IMR-90 (cell line): ENCODE measurements at regions not wholly inside any gene's neighbourhood (a gene's known extent, or its start where the extent isn't known, plus 50 kb on each side); places are given as distances from the start of the nearest gene placed in this dataset.

Experiments
- ATAC-seq: fragments of 200-7000 bp; cut with Tn5 transposase; 2 replicates; pipeline ENCODE4 v1.9.1; 2020; ENCODE audit warnings: low read depth, mild to moderate bottlenecking, moderate library complexity
- BruUV-seq: library from RNA; stranded (reverse); fragments of 400-500 nt; replicated peaks from 2 replicates; lab custom pipeline; 2021; lab: Mats Ljungman, UMichigan
- CTCF ChIA-PET: fragments of 300-600 bp; formaldehyde crosslinking; extraction: SDS; loops from one replicate; lab custom pipeline; 2021; ENCODE audit warnings: antibody characterized with exemption; lab: Yijun Ruan, JAX
- POLR2A ChIA-PET: fragments of 300-600 bp; sonication (Branson Sonifier 250); formaldehyde crosslinking; loops from one replicate; lab custom pipeline; 2022; ENCODE audit warnings: antibody characterized with exemption; ENCODE audit not compliant: unreplicated experiment; lab: Charles Lee
- DNase-seq: peaks from one replicate; pipeline ENCODE4 v3.0.0; 2013
- H2AFZ ChIP-seq: replicated peaks from 2 replicates; pipeline ENCODE3; 2013; ENCODE audit warnings: low read length, mild to moderate bottlenecking; ENCODE audit not compliant: poor library complexity
- H2AK5ac ChIP-seq: 2 replicates; pipeline ENCODE4 v1.6.1; 2013; ENCODE audit warnings: low read depth, low read length, inconsistent platforms
- H2AK9ac ChIP-seq: replicated peaks from 2 replicates; pipeline ENCODE3; 2013; ENCODE audit warnings: mild to moderate bottlenecking, low read depth, low read length, moderate library complexity; ENCODE audit not compliant: poor library complexity
- H2BK120ac ChIP-seq: 2 replicates; pipeline ENCODE4 v1.6.1; 2013; ENCODE audit warnings: low read depth, low read length, inconsistent platforms
- H2BK15ac ChIP-seq: 3 replicates; pipeline ENCODE4 v1.6.1; 2013; ENCODE audit warnings: low read depth, low read length, inconsistent platforms
- H2BK20ac ChIP-seq: 2 replicates; pipeline ENCODE4 v1.6.1; 2013; ENCODE audit warnings: low read depth, mild to moderate bottlenecking, inconsistent platforms, low read length, moderate library complexity
- H2BK5ac ChIP-seq: 2 replicates; pipeline ENCODE4 v1.6.1; 2013; ENCODE audit warnings: mild to moderate bottlenecking, low read depth, low read length, inconsistent platforms; ENCODE audit not compliant: poor library complexity, severe bottlenecking
- H3K14ac ChIP-seq: replicated peaks from 2 replicates; pipeline ENCODE4 v1.6.1; 2013; ENCODE audit warnings: low read depth, low read length, inconsistent platforms
- H3K18ac ChIP-seq: 2 replicates; pipeline ENCODE4 v1.6.1; 2013; ENCODE audit warnings: low read depth, low read length, control low read depth
- H3K23ac ChIP-seq: 2 replicates; pipeline ENCODE4 v1.6.1; 2013; ENCODE audit warnings: low read depth, low read length, inconsistent platforms
- H3K27ac ChIP-seq: 2 replicates; pipeline ENCODE4 v1.5.1; 2013; ENCODE audit warnings: mild to moderate bottlenecking, control low read depth, low read length; ENCODE audit not compliant: insufficient read depth
- H3K27me3 ChIP-seq: 2 replicates; pipeline ENCODE4 v1.6.1; 2013; ENCODE audit warnings: low read length; ENCODE audit not compliant: control insufficient read depth, insufficient read depth
- H3K36me3 ChIP-seq: 2 replicates; pipeline ENCODE4 v1.6.1; 2013; ENCODE audit warnings: low read length, mixed read lengths; ENCODE audit not compliant: control insufficient read depth, insufficient read depth
- H3K4ac ChIP-seq: 2 replicates; pipeline ENCODE4 v1.6.1; 2013; ENCODE audit warnings: low read depth, low read length, inconsistent platforms
- H3K4me1 ChIP-seq: 2 replicates; pipeline ENCODE4 v1.6.1; 2013; ENCODE audit warnings: low read length, mixed read lengths; ENCODE audit not compliant: control insufficient read depth, insufficient read depth
- H3K4me2 ChIP-seq: 2 replicates; pipeline ENCODE4 v1.6.1; 2013; ENCODE audit warnings: low read depth, mild to moderate bottlenecking, control low read depth, low read length, moderate library complexity
- H3K4me3 ChIP-seq: 2 replicates; pipeline ENCODE4 v1.5.1; 2013; ENCODE audit warnings: low read depth, mild to moderate bottlenecking, control low read depth, low read length, moderate library complexity; ENCODE audit not compliant: insufficient read depth
- H3K56ac ChIP-seq: 2 replicates; pipeline ENCODE4 v1.6.1; 2013; ENCODE audit warnings: low read length, inconsistent platforms; ENCODE audit not compliant: insufficient read depth; ENCODE audit errors: extremely low read depth
- H3K79me1 ChIP-seq, 2 experiments: 2 replicates each; pipeline ENCODE4 v1.6.1; 2013; ENCODE audit warnings: low read length in 2 of 2, inconsistent platforms in 1 of 2, low read depth in 1 of 2
- H3K9ac ChIP-seq: 2 replicates; pipeline ENCODE4 v1.6.1; 2013; ENCODE audit warnings: low read depth, low read length, control low read depth
- H3K9me1 ChIP-seq: 2 replicates; pipeline ENCODE4 v1.6.1; 2013; ENCODE audit warnings: low read length, inconsistent platforms; ENCODE audit not compliant: insufficient read depth
- H3K9me3 ChIP-seq: 2 replicates; pipeline ENCODE4 v1.6.1; 2013; ENCODE audit warnings: low read length; ENCODE audit not compliant: control insufficient read depth, insufficient read depth
- H4K20me1 ChIP-seq: 2 replicates; pipeline ENCODE4 v1.6.1; 2013; ENCODE audit warnings: low read length, inconsistent platforms; ENCODE audit not compliant: insufficient read depth
- H4K5ac ChIP-seq: 2 replicates; pipeline ENCODE4 v1.6.1; 2013; ENCODE audit warnings: mild to moderate bottlenecking, low read depth, low read length, control low read depth
- H4K8ac ChIP-seq, 2 experiments: 2 replicates each; pipeline ENCODE4 v1.6.1; 2013; ENCODE audit warnings: low read depth in 2 of 2, low read length in 2 of 2, control low read depth in 1 of 2, inconsistent platforms in 1 of 2
- H4K91ac ChIP-seq: 2 replicates; pipeline ENCODE4 v1.6.1; 2013; ENCODE audit warnings: low read depth, low read length, inconsistent platforms; ENCODE audit not compliant: insufficient read depth
- BHLHE40 ChIP-seq: fragments of 150-350 bp; IDR thresholded peaks from 2 replicates; pipeline ENCODE4 v1.6.1; 2016; ENCODE audit warnings: mild to moderate bottlenecking, low read depth, low read length
- CEBPB ChIP-seq: IDR thresholded peaks from 2 replicates; pipeline ENCODE4 v1.6.1; 2012; ENCODE audit warnings: low read depth, low read length, improper control_type of control experiment
- CHD1 ChIP-seq: IDR thresholded peaks from 2 replicates; pipeline ENCODE4 v1.6.1; 2012; ENCODE audit warnings: low read depth, low read length, improper control_type of control experiment
- CTCF ChIP-seq: conservative IDR thresholded peaks from 2 replicates; pipeline ENCODE4 v1.5.1; 2012; ENCODE audit warnings: mild to moderate bottlenecking, low read depth, low read length, improper control_type of control experiment
- FOS ChIP-seq: fragments of 150-350 bp; IDR thresholded peaks from 2 replicates; pipeline ENCODE4 v1.6.1; 2016; ENCODE audit warnings: low read depth, low read length
- MAFK ChIP-seq: IDR thresholded peaks from 2 replicates; pipeline ENCODE4 v1.6.1; 2012; ENCODE audit warnings: low read depth, low read length, improper control_type of control experiment
- MAZ ChIP-seq: IDR thresholded peaks from 2 replicates; pipeline ENCODE4 v1.6.1; 2012; ENCODE audit warnings: low read depth, mild to moderate bottlenecking, low read length, improper control_type of control experiment, moderate library complexity, borderline replicate concordance
- NFE2L2 ChIP-seq: fragments of 150-350 bp; IDR thresholded peaks from 2 replicates; pipeline ENCODE4 v1.6.1; 2016; ENCODE audit warnings: low read depth, mild to moderate bottlenecking, low read length
- RAD21 ChIP-seq: IDR thresholded peaks from 2 replicates; pipeline ENCODE4 v1.6.1; 2012; ENCODE audit warnings: low read length, improper control_type of control experiment
- RFX5 ChIP-seq: IDR thresholded peaks from 2 replicates; pipeline ENCODE4 v1.8.0; 2012; ENCODE audit warnings: low read depth, mild to moderate bottlenecking, low read length, moderate library complexity
- WGBS, 2 experiments: methylation state at CpG; one replicate each; pipeline versions ENCODE4 v1.1.5 to v1.1.7; 2013; ENCODE audit warnings: missing lambda C conversion rate in 2 of 2; ENCODE audit not compliant: insufficient read length in 1 of 2; ENCODE audit errors: extremely low coverage in 2 of 2; 5-methylcytosine and 5-hydroxymethylcytosine counted together
- dilution Hi-C: fragments of 300-500 bp; cut with HindIII; formaldehyde crosslinking; loops from one replicate; pipeline ENCODE4 v1.14.3; 2018; ENCODE audit warnings: low sequenced_read_pairs; ENCODE audit not compliant: unreplicated experiment
- in situ Hi-C: fragments of 300-500 bp; cut with MboI; formaldehyde crosslinking; loops from 3 replicates; pipeline ENCODE4 v1.14.3; 2019; ENCODE audit warnings: low sequenced_read_pairs, inconsistent platforms, mixed read lengths
- intact Hi-C: fragments of 100-400 bp; cut with micrococcal nuclease; formaldehyde crosslinking; loops from 2 replicates; pipeline ENCODE4 v1.10.0; 2022
- TF ChIP-seq, protein P1 (sequence below): fragments of 150-350 bp; IDR thresholded peaks from 2 replicates; pipeline ENCODE4 v1.6.1; 2016; ENCODE audit warnings: low read depth, mild to moderate bottlenecking, low read length, moderate library complexity, borderline replicate concordance

DNA sequence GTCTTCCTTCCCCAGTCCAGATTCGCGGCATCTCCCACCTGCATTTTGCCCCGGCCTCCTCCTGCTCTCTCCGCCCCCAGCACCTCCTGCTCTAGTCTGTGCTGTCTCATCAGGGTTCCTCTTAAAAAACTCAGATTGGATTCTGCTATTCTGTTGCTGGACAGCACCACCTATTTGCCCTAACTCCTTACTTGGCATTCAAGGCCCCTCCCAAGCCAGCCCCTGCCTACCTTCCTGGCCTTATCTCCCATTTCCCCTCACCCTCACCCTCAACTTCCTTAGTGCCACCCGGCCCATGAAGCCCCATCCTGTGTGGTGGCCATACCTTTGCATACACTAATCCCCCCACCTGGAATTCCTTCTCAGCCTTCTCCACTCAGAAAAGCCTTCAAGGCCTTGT, 59.9 kb upstream of the PRDM11 start:
- peak overlapping the region; percentile 73; the same call in 1 of the 2 replicates for H3K27ac ChIP-seq
- in situ Hi-C loops (no loop called here), dilution Hi-C loops (no loop called here), intact Hi-C loops (loop anchor here (5.0 kb wide), 1 partner anchor 129 kb away; no protein-coding TSS in a partner anchor)
- H4K5ac ChIP-seq: peak overlapping the region; percentile 54; the same call in 1 of the 2 replicates
- no peak overlapping the region for H2AFZ ChIP-seq
- no peaks in the 10 kb centered on the region for H3K79me1 ChIP-seq
- H3K23ac ChIP-seq: no peak overlapping the region
- peak overlapping the region; percentile 61 for H3K18ac ChIP-seq
- H2BK20ac ChIP-seq: peak overlapping the region; percentile 82; the same call in 1 of the 2 replicates
- peak overlapping the region; percentile 83 for H4K91ac ChIP-seq
- 0 out of 2 replicates have a peak overlapping the region, but pooled peaks have one; percentile 58 for H3K14ac ChIP-seq
- no peak overlapping the region for H3K4me2 ChIP-seq
- peaks cover 27% of the 10 kb centered on the region for H3K4me1 ChIP-seq
- ChIA-PET CTCF (no interaction called here), POLR2A (no interaction called here)
- peaks cover 10% of the 10 kb centered on the region for H3K9me1 ChIP-seq
- H2AK9ac ChIP-seq: no peak overlapping the region
- no peak overlapping the region for H3K9ac ChIP-seq
- H3K4me3 ChIP-seq: no peak overlapping the region
- WGBS, 2 experiments: 84% methylated on average over 5 of the region's 5 CpGs; no CpG with 5 or more reads in 1 of the 2 experiments
- H4K8ac ChIP-seq: peak overlapping the region in 1 of 2 experiments; percentile 30; a peak in 1 of 4 replicates
- no TSS peak for BruUV-seq
- H2AK5ac ChIP-seq: peak overlapping the region; percentile 64; the same call in 1 of the 2 replicates
- H3K36me3 ChIP-seq: no peaks in the 10 kb centered on the region
- H4K20me1 ChIP-seq: no peaks in the 10 kb centered on the region
- ATAC-seq: no peak
- no peaks in the 10 kb centered on the region for H3K9me3 ChIP-seq
- peak overlapping the region; percentile 84 for H3K4ac ChIP-seq
- H2BK15ac ChIP-seq: no peak overlapping the region
- DNase-seq: no peak
- peaks cover 10% of the 10 kb centered on the region for H3K27me3 ChIP-seq
- no peak overlapping the region for H3K56ac ChIP-seq
- TF ChIP-seq CTCF: no peak
- TF ChIP-seq RAD21: no peak
- TF ChIP-seq RFX5: no peak
- TF ChIP-seq CEBPB: no peak
- no peak for TF ChIP-seq MAZ
- no peak for TF ChIP-seq MAFK
- no peak for TF ChIP-seq FOS
- no peak for TF ChIP-seq NFE2L2
- no peak for TF ChIP-seq BHLHE40
- TF ChIP-seq, protein P1, sequence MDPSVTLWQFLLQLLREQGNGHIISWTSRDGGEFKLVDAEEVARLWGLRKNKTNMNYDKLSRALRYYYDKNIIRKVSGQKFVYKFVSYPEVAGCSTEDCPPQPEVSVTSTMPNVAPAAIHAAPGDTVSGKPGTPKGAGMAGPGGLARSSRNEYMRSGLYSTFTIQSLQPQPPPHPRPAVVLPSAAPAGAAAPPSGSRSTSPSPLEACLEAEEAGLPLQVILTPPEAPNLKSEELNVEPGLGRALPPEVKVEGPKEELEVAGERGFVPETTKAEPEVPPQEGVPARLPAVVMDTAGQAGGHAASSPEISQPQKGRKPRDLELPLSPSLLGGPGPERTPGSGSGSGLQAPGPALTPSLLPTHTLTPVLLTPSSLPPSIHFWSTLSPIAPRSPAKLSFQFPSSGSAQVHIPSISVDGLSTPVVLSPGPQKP: no peak
- TF ChIP-seq CHD1: no peak
- no peak overlapping the region for H2BK5ac ChIP-seq
- peak overlapping the region; percentile 68 for H2BK120ac ChIP-seq
